Upper lobe of left lung (tissue), 6 donors: ENCODE measurements at regions not wholly inside any gene's neighbourhood (a gene's known extent, or its start where the extent isn't known, plus 50 kb on each side); places are given as distances from the start of the nearest gene placed in this dataset.
A peak's percentile ranks its signal among the peaks of the same experiment; 100 is the strongest.

Experiments
- ATAC-seq, 2 donors: fragments of 200-7000 bp; cut with Tn5 transposase; one replicate each; pipeline ENCODE4 v1.9.1; 2022; ENCODE audit warnings: mild to moderate bottlenecking in 2 of 2, moderate library complexity in 2 of 2; ENCODE audit not compliant: low FRiP score in 2 of 2
- DNase-seq, 2 donors: peaks; one replicate each; pipeline ENCODE4 v3.0.0-alpha.2; 2019 to 2020
- H3K27ac ChIP-seq, 4 donors: fragments of 200-600 bp; sonication (generic); one replicate each; pipeline ENCODE4 v1.5.1; 2016 to 2019
- H3K27me3 ChIP-seq, 4 donors: fragments of 200-600 bp; sonication (generic); one replicate each; pipeline ENCODE4 v1.5.1; 2017 to 2019
- H3K36me3 ChIP-seq, 4 donors: fragments of 200-600 bp; sonication (generic); one replicate each; pipeline ENCODE4 v1.5.1; 2016 to 2019
- H3K4me1 ChIP-seq, 4 donors: fragments of 200-600 bp; sonication (generic); one replicate each; pipeline ENCODE4 v1.5.1; 2018 to 2019
- H3K4me3 ChIP-seq, 4 donors: fragments of 200-600 bp; sonication (generic); one replicate each; pipeline ENCODE4 v1.5.1; 2017 to 2019; ENCODE audit warnings: mild to moderate bottlenecking in 2 of 4, moderate library complexity in 1 of 4
- H3K9me3 ChIP-seq, 4 donors: fragments of 200-600 bp; sonication (generic); one replicate each; pipeline ENCODE4 v1.5.1; 2018 to 2019
- CTCF ChIP-seq, 6 experiments: fragments of 450-650 bp in 4 of 6; fragments of 200-600 bp in 2 of 6; sonication (generic) in 2 of 6; IDR thresholded peaks; one replicate each; pipeline ENCODE4 v1.5.1; 2016 to 2019; ENCODE audit warnings: antibody characterized with exemption in 6 of 6
- EP300 ChIP-seq, 4 donors: sonication (generic); formaldehyde crosslinking; IDR thresholded peaks; one replicate each; pipeline ENCODE4 v1.5.1; 2017; ENCODE audit warnings: antibody characterized with exemption in 4 of 4, control low read depth in 2 of 4
- POLR2A ChIP-seq, 4 donors: fragments of 450-650 bp; IDR thresholded peaks; one replicate each; pipeline ENCODE4 v1.5.1; 2016 to 2017; ENCODE audit warnings: antibody characterized with exemption in 4 of 4, mild to moderate bottlenecking in 2 of 4
- POLR2AphosphoS5 ChIP-seq, 2 donors: sonication (generic); formaldehyde crosslinking; IDR thresholded peaks; one replicate each; pipeline ENCODE4 v1.5.1; 2017; ENCODE audit warnings: antibody characterized with exemption in 2 of 2
- WGBS, 2 donors: methylation state at CpG; one replicate each; pipeline ENCODE4 v1.1.5; 2017 to 2018; 5-methylcytosine and 5-hydroxymethylcytosine counted together
- donor health status: DM: no; HTN: no; CAD: no; lungs with moderate emphysema.
- donor health status: DM: no; HTN: yes; CAD: no; lungs with severe emphysema.

DNA sequence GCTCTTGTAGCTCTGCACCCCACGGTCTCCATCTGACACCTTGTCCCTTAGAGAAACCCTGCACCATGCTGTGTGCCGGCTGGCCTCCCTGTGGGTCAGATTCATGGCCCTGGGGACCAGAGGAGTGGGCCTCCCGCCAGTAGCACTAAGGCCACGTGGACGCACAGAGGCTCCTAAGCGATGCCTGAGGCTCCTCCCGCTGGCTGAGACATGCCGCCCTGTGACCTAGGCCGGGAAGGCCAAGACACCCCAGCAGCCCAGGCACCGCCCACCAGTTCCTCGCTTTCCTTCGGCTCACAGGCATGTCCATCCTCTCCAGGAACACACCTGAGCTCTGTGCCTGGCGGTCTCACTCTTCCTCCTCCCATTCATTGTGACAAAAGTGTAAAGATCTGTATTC, 311.0 kb downstream of the THBS2 start:
- H3K27ac ChIP-seq = no peak overlapping the region
- no peak for TF ChIP-seq EP300 (IDR thresholded peaks at IDR 0.05)
- TF ChIP-seq POLR2A (IDR thresholded peaks at IDR 0.05) = no peak
- TF ChIP-seq CTCF (IDR thresholded peaks at IDR 0.05) = no peak
- no peak for TF ChIP-seq POLR2AphosphoS5 (IDR thresholded peaks at IDR 0.05)
- peak in 1 of 2 donors; percentile 55 for ATAC-seq
- H3K4me3 ChIP-seq = no peak overlapping the region
- no peaks in the 10 kb centered on the region for H3K27me3 ChIP-seq
- no peak for DNase-seq
- H3K4me1 ChIP-seq = no peaks in the 10 kb centered on the region
- no peaks in the 10 kb centered on the region for H3K36me3 ChIP-seq
- WGBS, 2 donors = 88 to 89% methylated on average over 9 to 13 of the region's 13 CpGs
- no peaks in the 10 kb centered on the region for H3K9me3 ChIP-seq

GRCh38 chr6:168941036-168941435, 312.6 kb downstream of the THBS2 start:
- ATAC-seq = no peak
- no peak overlapping the region for H3K4me3 ChIP-seq
- no peaks in the 10 kb centered on the region for H3K9me3 ChIP-seq
- TF ChIP-seq POLR2A (IDR thresholded peaks at IDR 0.05) (no peak), EP300 (IDR thresholded peaks at IDR 0.05) (no peak), POLR2AphosphoS5 (IDR thresholded peaks at IDR 0.05) (no peak)
- no peak overlapping the region for H3K27ac ChIP-seq
- no peak for DNase-seq
- no peaks in the 10 kb centered on the region for H3K36me3 ChIP-seq
- WGBS, 2 donors = 35 to 52% methylated on average over 2 of the region's 2 CpGs
- H3K4me1 ChIP-seq = no peaks in the 10 kb centered on the region
- H3K27me3 ChIP-seq = no peaks in the 10 kb centered on the region

GRCh38 chr6:168939796-168940195, 313.9 kb downstream of the THBS2 start:
- Histone ChIP-seq H3K4me3 (no peak overlapping the region), H3K9me3 (no peaks in the 10 kb centered on the region), H3K4me1 (no peaks in the 10 kb centered on the region), H3K36me3 (no peaks in the 10 kb centered on the region), H3K27ac (no peak overlapping the region), H3K27me3 (no peaks in the 10 kb centered on the region)
- WGBS, 2 donors = 77 to 84% methylated on average over 13 of the region's 13 CpGs
- ATAC-seq = no peak
- TF ChIP-seq POLR2AphosphoS5 (IDR thresholded peaks at IDR 0.05) (no peak), EP300 (IDR thresholded peaks at IDR 0.05) (no peak), POLR2A (IDR thresholded peaks at IDR 0.05) (no peak), CTCF (IDR thresholded peaks at IDR 0.05) (no peak)
- no peak for DNase-seq

GRCh38 chr6:168939041-168939440, 314.6 kb downstream of the THBS2 start:
- no peaks in the 10 kb centered on the region for H3K36me3 ChIP-seq
- 68 to 70% methylated on average over 3 to 4 of the region's 4 CpGs for WGBS, 2 donors
- DNase-seq (no peak), ATAC-seq (no peak)
- H3K4me3 ChIP-seq = no peak overlapping the region
- H3K27me3 ChIP-seq = no peaks in the 10 kb centered on the region
- H3K27ac ChIP-seq = no peak overlapping the region
- H3K9me3 ChIP-seq = no peaks in the 10 kb centered on the region
- TF ChIP-seq CTCF (IDR thresholded peaks at IDR 0.05) = no peak
- no peak for TF ChIP-seq POLR2AphosphoS5 (IDR thresholded peaks at IDR 0.05)
- no peak for TF ChIP-seq EP300 (IDR thresholded peaks at IDR 0.05)
- TF ChIP-seq POLR2A (IDR thresholded peaks at IDR 0.05) = no peak
- no peaks in the 10 kb centered on the region for H3K4me1 ChIP-seq

- WGBS, 2 donors = 72% methylated on average over 7 to 12 of the region's 12 CpGs
- no peaks in the 10 kb centered on the region for H3K36me3 ChIP-seq
- TF ChIP-seq EP300 (IDR thresholded peaks at IDR 0.05) (no peak), POLR2A (IDR thresholded peaks at IDR 0.05) (no peak), POLR2AphosphoS5 (IDR thresholded peaks at IDR 0.05) (no peak), CTCF (IDR thresholded peaks at IDR 0.05) (no peak)
- DNase-seq (no peak), ATAC-seq (no peak)
- no peak overlapping the region for H3K4me3 ChIP-seq
- H3K27ac ChIP-seq = no peak overlapping the region
- H3K9me3 ChIP-seq = no peaks in the 10 kb centered on the region
- no peaks in the 10 kb centered on the region for H3K4me1 ChIP-seq
- no peaks in the 10 kb centered on the region for H3K27me3 ChIP-seq
Observed at GRCh38 chr6:168938546-168938945, 315.1 kb downstream of the THBS2 start.
